NCI-H1694 treated with DMSO at 0.1 percent for 48 hours (cell line): ENCODE measurements at regions not wholly inside any gene's neighbourhood (a gene's known extent, or its start where the extent isn't known, plus 50 kb on each side); places are given as distances from the start of the nearest gene placed in this dataset.

Source experiments
- DNase-seq: peaks from one replicate; lab custom pipeline; 2025; lab: John Stamatoyannopoulos, UW

GRCh38 chr7:115127399-115128021 is 205.6 kb downstream of the MDFIC start:
- DNase-seq: no peak

GRCh38 chr7:115125750-115126149 is 203.9 kb downstream of the MDFIC start:
- DNase-seq: no peak

GRCh38 chr7:115125312-115125711 is 203.4 kb downstream of the MDFIC start:
- DNase-seq: no peak

GRCh38 chr7:115124409-115124939 is 202.6 kb downstream of the MDFIC start:
- DNase-seq: no peak

- DNase-seq: no peak
Measured at GRCh38 chr7:115123441-115123840, 201.5 kb downstream of the MDFIC start.

DNA sequence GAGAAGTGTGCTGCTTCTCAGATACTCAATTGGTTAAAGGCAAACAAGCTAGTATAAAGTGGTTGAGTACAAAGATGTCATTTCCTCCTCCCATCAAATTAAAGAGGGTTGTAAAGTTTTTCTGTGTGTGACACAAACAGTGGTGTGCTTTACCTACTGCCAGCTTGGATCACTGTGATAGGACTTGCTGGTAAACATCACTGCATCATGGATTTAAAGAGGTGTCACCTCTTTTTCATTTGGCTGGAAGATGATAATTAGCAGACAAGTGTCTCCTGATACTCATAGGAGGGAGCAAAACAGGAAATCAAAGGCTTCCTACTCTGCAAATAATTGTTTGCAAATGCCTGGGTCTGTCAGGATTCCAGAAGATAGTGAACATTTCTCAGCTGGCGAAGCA is 200.5 kb downstream of the MDFIC start:
- DNase-seq: no peak

DNA sequence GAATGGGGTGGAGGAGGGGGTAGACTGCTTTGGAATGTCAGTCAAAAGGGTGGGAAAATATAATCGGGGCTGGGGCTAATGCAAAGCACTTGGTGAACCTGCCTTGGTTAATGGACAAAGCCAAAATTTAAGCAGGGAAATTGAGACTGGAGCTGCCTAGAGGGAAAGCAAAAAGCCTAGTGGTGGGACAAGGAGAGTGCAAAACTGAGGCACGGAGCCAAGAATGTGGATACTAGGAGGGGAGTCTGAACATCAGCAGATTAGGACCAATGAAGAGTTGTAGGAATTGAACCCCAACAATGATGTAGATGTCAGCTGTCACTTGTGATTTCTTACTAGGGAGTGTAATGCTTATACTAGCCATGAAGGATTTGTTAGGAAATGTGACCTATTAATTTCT is 195.9 kb downstream of the MDFIC start:
- DNase-seq: no peak

GRCh38 chr7:115116773-115117715 is 195.2 kb downstream of the MDFIC start:
- no peak for DNase-seq

DNA sequence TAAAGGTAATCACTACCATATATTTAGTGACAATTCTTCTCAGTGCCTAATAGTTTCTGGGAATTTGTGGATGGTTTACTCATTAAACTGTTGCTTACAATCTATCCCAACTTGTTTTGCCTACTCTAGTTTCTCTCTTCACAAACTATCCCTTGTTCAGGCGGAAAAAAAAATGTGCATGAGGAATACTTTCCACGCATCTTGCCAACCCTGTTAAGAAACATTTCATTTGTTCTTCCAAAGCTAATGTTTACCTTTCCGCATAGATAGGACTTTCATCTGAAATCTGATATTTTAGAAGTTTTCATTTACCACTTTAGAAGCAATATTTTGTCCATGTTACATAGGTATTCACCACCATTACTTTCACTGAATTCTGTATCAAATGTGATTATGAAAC is 191.9 kb downstream of the MDFIC start:
- no peak for DNase-seq

GRCh38 chr7:115113131-115113530 is 191.2 kb downstream of the MDFIC start:
- DNase-seq: no peak

DNA sequence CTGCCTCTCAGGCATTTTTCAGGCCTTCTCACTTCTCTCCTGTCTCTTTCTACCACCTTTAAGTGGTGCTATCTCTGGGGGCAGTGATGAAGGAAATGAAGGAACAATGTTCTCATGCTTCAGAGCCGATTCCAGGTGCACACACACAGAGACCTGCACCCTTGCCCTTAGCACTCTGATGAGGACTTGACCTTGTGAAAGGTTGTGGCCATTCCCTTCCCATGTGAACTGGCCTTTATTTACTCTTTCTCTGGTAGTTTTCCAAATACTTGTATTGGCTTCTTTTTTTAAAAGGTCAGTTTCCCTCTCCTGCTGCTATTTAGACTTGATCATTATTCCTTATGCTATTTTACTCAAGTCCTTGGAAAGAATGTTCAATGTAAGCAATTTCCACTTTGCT is 188.6 kb downstream of the MDFIC start:
- DNase-seq: no peak

DNA sequence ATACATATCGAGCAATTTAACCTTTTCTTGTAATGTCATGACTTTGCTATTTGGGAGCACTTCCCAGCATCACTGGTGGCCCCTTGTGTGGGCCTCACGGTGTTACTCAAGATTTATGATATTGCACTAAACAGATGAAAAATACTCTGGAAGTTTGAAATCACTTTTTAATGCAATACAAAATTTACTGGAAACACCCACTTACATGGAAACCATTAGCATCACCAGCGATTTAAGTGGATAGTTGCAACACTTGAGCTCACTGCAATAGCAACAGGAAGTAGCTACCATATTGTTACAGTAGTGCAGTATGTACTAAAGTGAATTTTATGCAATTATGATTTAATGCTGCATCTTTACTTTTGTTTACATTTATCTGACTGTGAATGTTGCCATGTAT is 184.4 kb downstream of the MDFIC start:
- no peak for DNase-seq

GRCh38 chr7:115102738-115103137 is 180.8 kb downstream of the MDFIC start:
- no peak for DNase-seq

DNA sequence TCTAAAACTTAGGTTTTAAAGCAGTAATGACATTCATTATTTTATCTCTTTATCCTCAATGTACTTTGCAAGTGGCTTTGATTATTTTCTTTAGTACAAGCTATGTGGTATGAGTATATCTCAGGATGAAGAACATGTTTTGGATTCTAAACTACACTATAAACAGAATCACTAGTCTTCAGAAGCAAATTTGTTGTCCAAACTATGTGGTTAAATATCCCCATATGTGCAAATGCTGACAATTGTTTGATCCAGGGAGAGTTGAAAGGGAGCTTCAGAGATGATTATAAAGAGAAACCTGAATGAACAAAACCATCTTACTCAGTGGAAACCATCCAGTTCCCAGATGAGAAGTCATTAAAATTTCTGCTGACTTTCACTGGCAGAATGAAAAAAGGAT is 179.3 kb downstream of the MDFIC start:
- no peak for DNase-seq

DNA sequence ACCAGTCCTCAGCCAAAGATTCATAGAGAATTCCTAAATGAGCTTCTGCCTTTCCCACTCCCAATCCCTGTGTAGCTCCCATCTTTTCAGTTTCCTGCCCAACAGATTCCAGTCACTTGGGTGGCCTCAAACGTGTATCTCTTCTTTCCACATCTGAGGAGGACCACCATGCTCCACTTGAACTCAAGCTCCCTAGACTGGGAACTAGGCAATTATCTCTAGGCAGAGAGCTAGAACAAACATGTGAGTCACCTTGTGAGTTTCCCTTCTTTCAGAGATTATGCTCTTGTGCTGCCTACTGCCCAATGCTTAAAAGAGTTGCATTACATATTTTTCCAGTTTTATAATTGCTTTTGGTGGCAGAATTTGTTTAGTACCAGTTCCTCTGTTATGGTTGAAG is 178.0 kb downstream of the MDFIC start:
- DNase-seq: no peak

GRCh38 chr7:115097175-115097671 is 175.3 kb downstream of the MDFIC start:
- DNase-seq: no peak

DNA sequence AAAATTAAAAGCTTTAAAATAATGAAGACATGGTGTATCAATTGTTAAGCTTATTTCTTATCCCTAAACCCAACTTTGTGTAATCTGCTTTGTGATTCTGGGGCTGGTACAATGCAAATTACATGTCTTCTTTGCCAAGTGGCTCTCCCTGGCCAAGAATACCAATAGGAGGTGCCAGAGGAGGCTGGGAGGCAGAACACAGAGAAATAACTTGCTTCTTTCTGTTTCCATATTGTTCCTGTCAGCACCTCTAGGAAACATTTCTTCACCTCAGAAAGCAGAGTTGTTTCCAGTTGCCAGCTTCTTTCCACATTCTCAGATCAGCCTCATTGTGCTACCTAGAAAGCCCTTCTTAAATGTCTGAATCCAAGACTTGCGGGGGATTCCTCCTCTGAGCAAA is 174.4 kb downstream of the MDFIC start:
- DNase-seq: no peak

- no peak for DNase-seq
Measured at GRCh38 chr7:115094163-115094562, 172.3 kb downstream of the MDFIC start.

- DNase-seq: no peak
Measured at GRCh38 chr7:115088893-115089292, 167.0 kb downstream of the MDFIC start.

- DNase-seq: no peak
Measured at GRCh38 chr7:115087437-115087836, 165.5 kb downstream of the MDFIC start.

- no peak for DNase-seq
Measured at GRCh38 chr7:115086146-115086841, 164.4 kb downstream of the MDFIC start.

GRCh38 chr7:115085421-115085820 is 163.5 kb downstream of the MDFIC start:
- no peak for DNase-seq
